Smooth muscle cell (in vitro differentiated cells): ENCODE measurements at regions not wholly inside any gene's neighbourhood (a gene's known extent, or its start where the extent isn't known, plus 50 kb on each side); places are given as distances from the start of the nearest gene placed in this dataset.
A peak's percentile ranks its signal among the peaks of the same experiment; 100 is the strongest.

Source experiments
- DNase-seq: peaks from one replicate; lab custom pipeline; 2025; ENCODE audit not compliant: unreplicated experiment; lab: John Stamatoyannopoulos, UW
- H2AFZ ChIP-seq: fragments of 200-600 bp; sonication (generic); 2 replicates; pipeline ENCODE4 v1.6.0; 2016; ENCODE audit warnings: antibody characterized with exemption, low read depth, mild to moderate bottlenecking
- H3F3A ChIP-seq: fragments of 200-600 bp; sonication (generic); 2 replicates; pipeline ENCODE4 v1.6.0; 2017; ENCODE audit warnings: antibody characterized with exemption, low read depth
- H3K27ac ChIP-seq: fragments of 200-600 bp; sonication (generic); 2 replicates; pipeline ENCODE4 v1.5.1; 2016; ENCODE audit warnings: low read depth, mild to moderate bottlenecking
- H3K27me3 ChIP-seq: fragments of 200-600 bp; sonication (generic); 2 replicates; pipeline ENCODE4 v1.6.1; 2016; ENCODE audit warnings: low read depth, mild to moderate bottlenecking
- H3K36me3 ChIP-seq: fragments of 200-600 bp; sonication (generic); 2 replicates; pipeline ENCODE4 v1.5.1; 2016; ENCODE audit warnings: low read depth
- H3K4me1 ChIP-seq: fragments of 200-600 bp; sonication (generic); 2 replicates; pipeline ENCODE4 v1.5.1; 2016; ENCODE audit warnings: low read depth
- H3K4me2 ChIP-seq: fragments of 200-600 bp; sonication (generic); 2 replicates; pipeline ENCODE4 v1.6.0; 2016; ENCODE audit warnings: mild to moderate bottlenecking
- H3K4me3 ChIP-seq: fragments of 200-600 bp; sonication (generic); 2 replicates; pipeline ENCODE4 v1.5.1; 2016; ENCODE audit warnings: mild to moderate bottlenecking
- H3K79me2 ChIP-seq: fragments of 200-600 bp; sonication (generic); 2 replicates; pipeline ENCODE4 v1.6.0; 2016; ENCODE audit warnings: low read depth, mild to moderate bottlenecking
- H3K9ac ChIP-seq: fragments of 200-600 bp; sonication (generic); 2 replicates; pipeline ENCODE4 v1.6.0; 2016; ENCODE audit warnings: low read depth
- H3K9me3 ChIP-seq: fragments of 200-600 bp; sonication (generic); replicated peaks from 2 replicates; pipeline ENCODE4 v1.5.1; 2016; ENCODE audit warnings: low read depth
- H4K20me1 ChIP-seq: fragments of 200-600 bp; sonication (generic); 2 replicates; pipeline ENCODE4 v1.6.0; 2016; ENCODE audit warnings: low read depth
- WGBS: methylation state at CpG from one replicate; pipeline ENCODE4 v1.1.7; 2016; ENCODE audit warnings: low lambda C conversion rate; 5-methylcytosine and 5-hydroxymethylcytosine counted together
- TF ChIP-seq, protein P1 (sequence below): fragments of 200-600 bp; sonication (generic); IDR thresholded peaks from 2 replicates; pipeline ENCODE4 v1.5.1; 2017; ENCODE audit warnings: borderline replicate concordance, mild to moderate bottlenecking, antibody characterized with exemption; ENCODE audit not compliant: insufficient read depth, poor library complexity, severe bottlenecking

DNA sequence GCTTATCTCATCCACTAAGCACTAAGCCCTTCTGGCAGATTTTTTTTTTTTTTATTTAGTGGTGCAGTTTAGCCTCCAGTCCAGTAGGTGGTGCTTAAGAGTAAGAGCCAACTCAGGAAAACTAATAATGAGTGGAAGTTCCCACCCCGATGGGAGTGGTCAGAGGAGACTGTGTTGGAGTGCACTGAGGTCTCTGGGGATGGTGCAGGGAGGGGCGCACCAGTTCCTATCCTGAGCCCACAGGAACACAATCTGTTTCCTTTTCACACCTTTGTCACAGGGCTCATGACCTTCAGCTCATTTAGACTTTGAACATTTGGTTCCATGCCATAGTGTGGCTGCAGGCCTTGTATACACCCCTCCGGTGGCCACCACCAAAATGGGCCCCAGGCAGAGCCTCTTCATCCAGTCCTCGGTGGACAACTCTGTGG, 367.4 kb downstream of the SPRY2 start:
- H3K27me3 ChIP-seq, result no peaks in the 10 kb centered on the region
- DNase-seq, result no peak
- WGBS, result 97% methylated on average over 4 of the region's 4 CpGs

DNA sequence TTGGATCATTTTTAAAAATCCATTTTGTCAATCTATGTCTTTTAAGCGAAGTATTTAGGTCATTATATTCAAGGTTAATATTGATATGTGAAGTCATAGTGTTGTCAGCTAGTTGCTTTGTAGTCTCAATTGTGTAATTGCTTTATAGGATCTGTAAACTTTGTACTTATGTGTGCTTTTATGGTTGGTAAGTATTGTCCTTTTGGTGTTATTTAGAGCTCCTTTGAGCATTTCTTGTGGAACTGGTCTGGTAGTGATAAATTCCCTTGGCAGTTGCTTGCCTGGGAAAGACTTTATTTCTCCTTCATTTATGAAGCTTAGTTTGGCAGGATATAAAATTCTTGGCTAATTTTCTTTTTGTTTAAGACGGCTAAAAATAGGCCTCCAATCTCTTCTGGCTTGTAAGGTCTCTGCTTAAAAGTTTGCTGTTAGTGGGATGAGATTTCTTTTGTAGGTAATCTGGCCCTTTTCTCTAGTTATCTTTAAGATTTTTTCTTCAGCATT, 368.8 kb downstream of the SPRY2 start:
- Histone ChIP-seq H4K20me1 (no peaks in the 10 kb centered on the region), H3K9ac (no peak overlapping the region), H3K27ac (no peak overlapping the region), H3K4me1 (no peaks in the 10 kb centered on the region), H3K4me3 (no peak overlapping the region), H3K4me2 (no peak overlapping the region), H3K79me2 (no peaks in the 10 kb centered on the region), H3F3A (no peaks in the 10 kb centered on the region), H3K36me3 (no peaks in the 10 kb centered on the region), H3K9me3 (peaks cover 6% of the 10 kb centered on the region), H2AFZ (no peak overlapping the region), H3K27me3 (no peaks in the 10 kb centered on the region)
- DNase-seq, result no peak
- TF ChIP-seq, protein P1, sequence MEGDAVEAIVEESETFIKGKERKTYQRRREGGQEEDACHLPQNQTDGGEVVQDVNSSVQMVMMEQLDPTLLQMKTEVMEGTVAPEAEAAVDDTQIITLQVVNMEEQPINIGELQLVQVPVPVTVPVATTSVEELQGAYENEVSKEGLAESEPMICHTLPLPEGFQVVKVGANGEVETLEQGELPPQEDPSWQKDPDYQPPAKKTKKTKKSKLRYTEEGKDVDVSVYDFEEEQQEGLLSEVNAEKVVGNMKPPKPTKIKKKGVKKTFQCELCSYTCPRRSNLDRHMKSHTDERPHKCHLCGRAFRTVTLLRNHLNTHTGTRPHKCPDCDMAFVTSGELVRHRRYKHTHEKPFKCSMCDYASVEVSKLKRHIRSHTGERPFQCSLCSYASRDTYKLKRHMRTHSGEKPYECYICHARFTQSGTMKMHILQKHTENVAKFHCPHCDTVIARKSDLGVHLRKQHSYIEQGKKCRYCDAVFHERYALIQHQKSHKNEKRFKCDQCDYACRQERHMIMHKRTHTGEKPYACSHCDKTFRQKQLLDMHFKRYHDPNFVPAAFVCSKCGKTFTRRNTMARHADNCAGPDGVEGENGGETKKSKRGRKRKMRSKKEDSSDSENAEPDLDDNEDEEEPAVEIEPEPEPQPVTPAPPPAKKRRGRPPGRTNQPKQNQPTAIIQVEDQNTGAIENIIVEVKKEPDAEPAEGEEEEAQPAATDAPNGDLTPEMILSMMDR, result no peak
- 94% methylated on average over 2 of the region's 2 CpGs for WGBS

More for the DNA sequence above, 367.4 kb downstream of the SPRY2 start:
- Histone ChIP-seq H3K9ac (no peak overlapping the region), H3K4me1 (no peaks in the 10 kb centered on the region), H3K9me3 (peaks cover 6% of the 10 kb centered on the region), H2AFZ (no peak overlapping the region), H3F3A (no peaks in the 10 kb centered on the region), H3K36me3 (no peaks in the 10 kb centered on the region), H3K4me3 (no peak overlapping the region), H3K79me2 (no peaks in the 10 kb centered on the region), H3K27ac (no peak overlapping the region), H3K4me2 (no peak overlapping the region), H4K20me1 (no peaks in the 10 kb centered on the region)
- TF ChIP-seq, protein P1, result peak; percentile 42

DNA sequence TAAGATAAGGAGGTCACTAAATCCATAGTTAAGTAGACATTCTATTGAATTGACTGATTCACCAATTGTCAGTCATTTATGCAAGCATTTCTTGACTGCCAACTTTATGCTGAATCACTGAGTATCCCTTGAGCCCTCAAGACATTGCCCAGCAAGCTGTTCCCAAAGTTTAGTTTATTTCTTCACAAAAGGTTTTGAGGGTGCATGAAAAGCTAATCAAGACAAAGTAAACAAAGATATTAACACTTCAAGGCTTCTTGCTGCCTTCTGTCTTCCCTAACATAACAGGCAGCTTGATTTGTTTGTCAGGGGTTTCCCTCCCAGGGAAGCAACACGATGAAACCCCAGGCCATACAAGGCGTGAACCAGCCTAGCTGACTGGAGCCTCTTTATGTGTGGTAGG, 374.4 kb downstream of the SPRY2 start:
- no peak overlapping the region for H2AFZ ChIP-seq
- H3K9me3 ChIP-seq, result no peaks in the 10 kb centered on the region
- peaks cover 5% of the 10 kb centered on the region for H3F3A ChIP-seq
- H4K20me1 ChIP-seq, result no peaks in the 10 kb centered on the region
- no peak overlapping the region for H3K4me3 ChIP-seq
- DNase-seq, result no peak
- H3K27ac ChIP-seq, result no peak overlapping the region
- whole genome bisulfite sequencing, result 29% methylated on average over 2 of the region's 2 CpGs
- no peaks in the 10 kb centered on the region for H3K27me3 ChIP-seq
- TF ChIP-seq, protein P1, result no peak
- no peaks in the 10 kb centered on the region for H3K4me1 ChIP-seq
- H3K9ac ChIP-seq, result no peak overlapping the region
- no peaks in the 10 kb centered on the region for H3K79me2 ChIP-seq
- no peaks in the 10 kb centered on the region for H3K36me3 ChIP-seq
- H3K4me2 ChIP-seq, result no peak overlapping the region

DNA sequence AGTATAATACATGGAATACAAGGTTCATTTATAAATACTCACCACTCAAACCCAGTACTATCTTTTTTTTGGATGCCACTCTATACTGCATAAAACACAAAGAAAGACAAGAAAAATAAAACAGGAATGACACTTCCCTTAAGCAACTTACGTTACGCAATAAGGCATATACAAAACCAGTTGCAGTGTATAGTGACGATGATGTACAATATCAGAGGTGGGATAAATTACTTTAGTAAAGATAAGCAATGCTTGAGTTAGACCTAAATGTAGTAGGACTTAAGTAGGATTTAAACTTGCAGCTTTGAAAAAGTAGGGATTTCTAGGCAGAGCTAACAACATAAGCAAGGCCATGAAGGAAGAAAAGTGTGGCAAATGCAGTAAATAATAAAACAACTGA, 374.9 kb downstream of the SPRY2 start:
- no peaks in the 10 kb centered on the region for H4K20me1 ChIP-seq
- H3K9ac ChIP-seq, result no peak overlapping the region
- no peaks in the 10 kb centered on the region for H3K9me3 ChIP-seq
- TF ChIP-seq, protein P1, result no peak
- peaks cover 5% of the 10 kb centered on the region for H3F3A ChIP-seq
- H3K4me3 ChIP-seq, result no peak overlapping the region
- 54% methylated on average over 3 of the region's 3 CpGs for WGBS
- no peak overlapping the region for H2AFZ ChIP-seq
- H3K4me2 ChIP-seq, result no peak overlapping the region
- H3K27ac ChIP-seq, result no peak overlapping the region
- H3K27me3 ChIP-seq, result no peaks in the 10 kb centered on the region
- no peaks in the 10 kb centered on the region for H3K79me2 ChIP-seq
- no peak for DNase-seq
- H3K36me3 ChIP-seq, result no peaks in the 10 kb centered on the region
- H3K4me1 ChIP-seq, result no peaks in the 10 kb centered on the region
